ENCODE measurements at regions not wholly inside any gene's neighbourhood (a gene's known extent, or its start where the extent isn't known, plus 50 kb on each side); places are given as distances from the start of the nearest gene placed in this dataset.

- Histone ChIP-seq H3K4me1 (ENCODE audit: control insufficient read depth in 1 of 2, insufficient read depth in 2 of 2, low read length in 2 of 2) (peaks cover 0 to 5% of the 10 kb centered on the region in 2 experiments; a peak in 1 of 4 replicates), H3K27me3 (ENCODE audit: insufficient read depth, low read length) (no peaks in the 10 kb centered on the region), H3K4me3 (replicated peaks in 1 of 2; ENCODE audit: low read depth in 1 of 2, low read length in 2 of 2) (no peak overlapping the region), H4K20me1 (ENCODE audit: insufficient read depth) (no peaks in the 10 kb centered on the region), H3K9me3 (ENCODE audit: control insufficient read depth in 1 of 2, insufficient read depth in 1 of 2, low read depth in 1 of 2, low read length in 2 of 2) (no peaks in the 10 kb centered on the region), H3K9me2 (ENCODE audit: insufficient read depth) (no peaks in the 10 kb centered on the region), H3K9ac (ENCODE audit: low read length) (no peak overlapping the region), H3K4me2 (ENCODE audit: low read length) (no peak overlapping the region), H3K36me3 (ENCODE audit: control insufficient read depth in 1 of 2, insufficient read depth in 2 of 2, low read length in 2 of 2) (no peaks in the 10 kb centered on the region), H2AFZ (ENCODE audit: low read depth, low read length, poor library complexity, severe bottlenecking) (no peak overlapping the region), H3K27ac (ENCODE audit: low read depth, low read length) (no peak overlapping the region), H3K79me2 (ENCODE audit: insufficient read depth, low read length) (no peaks in the 10 kb centered on the region)
- CTCF ChIA-PET = no interaction called here
- no TSS peak for BruUV-seq (replicated peaks)
- POLR2A ChIA-PET = no interaction called here
- no peak for ATAC-seq
- intact Hi-C loops (cut with micrococcal nuclease) = loop anchor here (2.0 to 10.0 kb wide), 2 partner anchors 349 to 845 kb away; no protein-coding TSS in a partner anchor
- DNase-seq (ENCODE audit: low read depth, low spot score) = no peak
- RAD21 ChIA-PET (ENCODE audit: low non-redundant PET in 1 of 2, low total read pairs in 2 of 2, uncharacterized antibody in 2 of 2, unreplicated experiment in 2 of 2) = no interaction called here
- TF ChIP-seq CTCF (IDR thresholded peaks at IDR 0.05 in 2 of 3, conservative IDR thresholded peaks at IDR 0.05 in 1 of 3; ENCODE audit: borderline replicate concordance in 1 of 3, insufficient read depth in 1 of 3, low read depth in 2 of 3, low read length in 2 of 3) = no peak
- no peak for TF ChIP-seq ZFX (IDR thresholded peaks at IDR 0.05)
- no peak for TF ChIP-seq EZH2 (IDR thresholded peaks at IDR 0.05)
- TF ChIP-seq SIN3A (IDR thresholded peaks at IDR 0.05; ENCODE audit: low read depth) = no peak
- no peak for TF ChIP-seq ZBTB33 (IDR thresholded peaks at IDR 0.05; ENCODE audit: extremely low read depth, insufficient replicate concordance, low read length)
- TF ChIP-seq ZNF274 (IDR thresholded peaks at IDR 0.05; ENCODE audit: low read depth, low read length) = no peak
- TF ChIP-seq REST (IDR thresholded peaks at IDR 0.05; ENCODE audit: low read depth) = no peak
Measured at GRCh38 chr14:52129721-52130120, 60.9 kb upstream of the NID2 start.

Measured in HCT116 (cell line).